ENCODE measurements at regions not wholly inside any gene's neighbourhood (a gene's known extent, or its start where the extent isn't known, plus 50 kb on each side); places are given as distances from the start of the nearest gene placed in this dataset.

- TF ChIP-seq, protein P1, sequence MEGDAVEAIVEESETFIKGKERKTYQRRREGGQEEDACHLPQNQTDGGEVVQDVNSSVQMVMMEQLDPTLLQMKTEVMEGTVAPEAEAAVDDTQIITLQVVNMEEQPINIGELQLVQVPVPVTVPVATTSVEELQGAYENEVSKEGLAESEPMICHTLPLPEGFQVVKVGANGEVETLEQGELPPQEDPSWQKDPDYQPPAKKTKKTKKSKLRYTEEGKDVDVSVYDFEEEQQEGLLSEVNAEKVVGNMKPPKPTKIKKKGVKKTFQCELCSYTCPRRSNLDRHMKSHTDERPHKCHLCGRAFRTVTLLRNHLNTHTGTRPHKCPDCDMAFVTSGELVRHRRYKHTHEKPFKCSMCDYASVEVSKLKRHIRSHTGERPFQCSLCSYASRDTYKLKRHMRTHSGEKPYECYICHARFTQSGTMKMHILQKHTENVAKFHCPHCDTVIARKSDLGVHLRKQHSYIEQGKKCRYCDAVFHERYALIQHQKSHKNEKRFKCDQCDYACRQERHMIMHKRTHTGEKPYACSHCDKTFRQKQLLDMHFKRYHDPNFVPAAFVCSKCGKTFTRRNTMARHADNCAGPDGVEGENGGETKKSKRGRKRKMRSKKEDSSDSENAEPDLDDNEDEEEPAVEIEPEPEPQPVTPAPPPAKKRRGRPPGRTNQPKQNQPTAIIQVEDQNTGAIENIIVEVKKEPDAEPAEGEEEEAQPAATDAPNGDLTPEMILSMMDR (IDR thresholded peaks at IDR 0.05): no peak
- TF ChIP-seq POLR2A (IDR thresholded peaks at IDR 0.05) (no peak), EP300 (IDR thresholded peaks at IDR 0.05) (no peak)
Measured at GRCh38 chr18:40357536-40357935, 1597.5 kb upstream of the PIK3C3 start.
